NOMO-1 treated with dmso at 0.1 percent for 144 hours (cell line): ENCODE measurements at regions not wholly inside any gene's neighbourhood (a gene's known extent, or its start where the extent isn't known, plus 50 kb on each side); places are given as distances from the start of the nearest gene placed in this dataset.
"Not testable (repeated sequence)": the region's sequence is repeated elsewhere in the genome, so short reads cannot be mapped to it uniquely, and the experiment has no call there.

Source experiments
- DNase-seq: peaks from one replicate; lab custom pipeline; 2025; ENCODE audit not compliant: unreplicated experiment; lab: John Stamatoyannopoulos, UW

DNA sequence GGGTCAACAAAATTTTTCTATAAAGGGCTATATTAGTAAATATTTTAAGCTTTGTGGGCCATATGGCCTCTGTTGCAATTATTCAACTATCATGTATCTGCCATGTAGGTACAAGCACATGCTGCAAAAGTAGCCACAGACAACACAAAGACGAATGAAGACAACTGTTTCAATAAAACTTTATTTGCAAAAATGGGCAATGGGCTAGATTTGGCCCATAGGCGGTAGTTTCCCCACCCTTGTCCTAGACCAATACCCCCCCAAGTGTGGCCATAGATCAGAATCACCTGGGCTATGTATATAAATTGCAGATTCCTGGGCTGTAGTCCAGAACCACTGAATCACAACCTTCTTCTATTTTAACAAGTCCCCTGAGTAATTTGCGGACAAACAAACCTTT lies 331.0 kb upstream of the PSMD7 start:
- DNase-seq, result no peak

DNA sequence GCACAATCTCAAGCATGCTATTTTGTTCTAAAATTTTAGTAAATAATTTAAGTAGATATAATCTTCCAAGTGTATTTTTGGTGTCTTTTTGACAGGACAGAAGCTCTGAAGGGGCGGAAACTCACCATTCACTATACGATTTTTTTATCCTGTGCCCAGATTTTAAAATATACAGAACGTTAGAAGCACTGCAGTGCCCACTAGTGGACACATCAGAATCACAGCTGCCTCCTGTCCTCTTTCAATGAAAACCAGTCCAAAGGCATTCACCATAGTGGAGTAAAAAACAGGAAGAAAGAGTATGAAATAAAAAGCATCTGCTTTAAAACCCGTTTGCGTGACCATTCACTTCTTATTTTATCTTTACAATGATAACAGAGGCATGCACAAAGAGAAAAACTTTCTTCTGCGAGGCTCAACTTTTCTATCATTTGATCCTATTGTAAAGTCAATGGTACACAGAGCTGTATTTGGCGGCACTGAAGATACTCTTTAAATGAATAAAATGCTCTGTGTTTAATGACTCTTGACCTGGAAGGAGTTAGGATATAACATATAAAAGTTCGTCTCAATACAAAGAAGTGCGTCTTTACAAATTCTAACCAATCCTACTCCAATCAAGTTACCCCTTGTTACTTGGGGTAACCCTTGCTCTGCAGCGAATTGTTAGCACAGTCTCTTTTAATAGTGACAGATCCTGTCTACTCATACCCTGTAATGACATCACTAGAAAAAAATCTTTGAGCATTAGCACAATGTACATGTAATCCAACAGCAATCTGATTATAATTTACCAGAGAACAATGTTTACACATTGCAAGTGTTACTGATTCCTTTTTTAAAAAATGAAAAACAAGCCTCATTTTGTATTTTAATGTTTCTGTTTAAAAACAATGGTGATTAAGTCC lies 339.8 kb upstream of the PSMD7 start:
- DNase-seq, result peak; percentile 2

DNA sequence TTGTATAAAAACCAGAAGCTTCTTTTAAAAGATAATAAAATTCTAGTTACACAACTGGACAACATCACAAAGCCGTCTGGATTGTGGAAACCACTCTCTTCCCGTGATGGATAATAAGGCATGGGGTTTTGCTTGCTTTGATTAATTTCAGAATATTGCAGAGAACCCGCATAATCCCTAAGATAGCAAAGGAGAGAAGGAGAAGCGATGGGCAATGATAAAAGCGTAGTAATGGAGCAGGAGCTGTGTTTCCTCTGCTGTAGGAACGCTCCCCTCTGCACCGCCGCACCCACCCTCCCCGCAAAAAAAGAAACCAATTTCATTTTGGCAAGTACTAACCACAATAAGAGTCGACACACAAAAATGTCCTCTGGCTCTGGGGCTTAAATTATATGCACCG lies 340.9 kb upstream of the PSMD7 start:
- no peak for DNase-seq

DNA sequence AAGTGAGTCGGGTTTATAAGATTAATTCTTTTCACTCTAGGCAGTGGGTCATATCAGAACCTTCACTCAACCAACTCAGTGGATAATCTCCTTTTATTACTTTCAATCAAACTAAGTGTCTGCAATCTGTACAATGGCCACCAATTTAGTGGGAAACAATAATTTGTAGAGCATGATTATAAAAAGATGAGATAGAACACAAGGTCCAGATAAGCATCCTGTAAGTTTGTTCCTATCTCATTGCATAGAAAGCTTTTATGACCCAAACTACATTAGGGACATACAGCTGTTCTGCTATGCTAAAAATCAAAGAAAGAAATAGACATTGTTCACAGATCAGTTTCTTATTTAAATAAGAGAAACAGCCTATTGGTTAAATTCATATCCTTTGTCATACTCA lies 341.4 kb upstream of the PSMD7 start:
- DNase-seq, result no peak

DNA sequence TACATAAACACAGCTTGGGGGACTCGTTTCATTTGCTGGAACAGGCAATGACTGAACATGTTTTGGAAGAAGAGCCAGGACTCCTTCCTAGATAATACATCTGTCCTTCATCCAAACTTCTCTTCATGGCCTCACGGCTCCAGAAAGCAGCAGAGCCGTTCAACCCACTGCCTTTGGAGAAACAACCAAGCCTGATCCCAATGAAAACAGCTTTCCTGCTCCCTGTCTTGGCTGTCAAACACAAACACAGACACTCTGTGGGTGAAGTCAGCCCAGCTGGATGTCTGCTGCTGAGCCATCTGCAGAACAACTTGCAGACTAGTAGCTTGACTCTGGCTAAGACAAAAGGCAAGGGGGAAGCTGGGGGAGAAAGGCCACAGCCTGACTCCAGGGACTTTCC lies 345.1 kb upstream of the PSMD7 start:
- no peak for DNase-seq

DNA sequence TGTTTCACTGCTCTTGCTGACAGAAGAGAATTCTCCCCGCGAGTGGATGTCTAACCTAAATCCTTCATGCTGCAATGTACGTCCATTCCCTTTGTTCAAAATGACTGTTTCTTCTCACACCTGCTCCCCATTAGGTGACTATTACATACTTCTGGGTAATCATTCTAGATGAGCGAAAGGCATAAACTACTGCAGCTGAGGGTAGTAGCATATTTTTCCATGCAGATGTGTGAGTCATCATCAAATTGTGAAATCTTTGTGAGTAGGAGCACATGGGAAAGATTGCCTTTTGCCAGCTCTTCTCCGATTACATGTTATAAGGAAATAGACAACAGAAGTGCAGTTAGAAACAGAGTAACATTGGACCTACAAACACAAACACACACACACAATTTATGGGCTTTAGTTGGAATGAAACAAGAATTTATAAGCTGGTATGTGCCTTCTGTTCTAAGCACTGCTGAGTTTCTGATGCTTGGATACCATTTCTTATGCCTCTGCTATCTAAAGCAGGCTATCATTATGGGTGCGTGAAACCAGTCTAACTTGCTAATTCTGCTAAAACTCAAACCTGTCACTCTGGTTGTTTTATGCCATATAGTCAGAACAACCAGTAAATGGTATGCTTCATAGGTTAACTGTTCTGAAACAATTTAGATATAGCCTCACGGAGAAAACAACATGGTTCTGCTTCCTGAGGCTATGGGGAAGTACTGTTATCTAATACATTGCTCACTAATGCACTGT lies 346.9 kb upstream of the PSMD7 start:
- DNase-seq, result no peak

DNA sequence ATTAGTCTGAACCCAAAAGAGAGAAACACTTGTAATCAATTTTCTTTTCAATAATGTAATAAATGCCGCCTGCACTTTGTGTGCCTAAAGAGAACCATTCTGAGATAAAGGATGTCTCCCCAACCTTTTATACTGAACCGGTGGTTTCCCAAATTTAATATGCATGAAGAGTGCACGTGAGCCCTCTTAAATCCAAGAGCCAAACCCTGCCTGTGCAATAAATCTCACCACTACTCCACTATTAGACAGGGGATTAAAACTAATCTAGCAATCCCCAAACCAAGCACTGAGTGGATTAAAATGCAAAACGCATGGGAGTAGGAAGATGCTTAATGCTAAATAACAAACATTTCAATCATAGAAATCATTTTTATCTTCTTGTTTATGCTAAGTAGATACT lies 351.0 kb upstream of the PSMD7 start:
- DNase-seq, result no peak

DNA sequence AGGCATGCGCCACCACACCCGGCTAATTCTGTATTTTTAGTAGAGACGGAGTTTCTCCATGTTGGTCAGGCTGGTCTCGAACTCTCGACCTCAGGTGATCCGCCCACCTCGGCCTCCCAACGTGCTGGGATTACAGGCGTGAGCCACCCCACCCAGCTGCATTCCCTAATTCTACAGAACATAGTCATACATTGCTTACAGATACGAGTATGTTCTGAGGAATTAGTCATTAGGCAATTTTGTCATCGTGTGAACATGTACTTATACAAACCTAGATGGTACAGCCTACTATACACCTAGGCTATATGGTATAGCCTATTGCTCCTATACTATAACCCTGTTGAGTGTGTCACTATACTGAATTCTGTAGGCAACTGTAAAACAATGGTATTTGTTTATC lies 353.4 kb upstream of the PSMD7 start:
- not testable (repeated sequence) for DNase-seq

DNA sequence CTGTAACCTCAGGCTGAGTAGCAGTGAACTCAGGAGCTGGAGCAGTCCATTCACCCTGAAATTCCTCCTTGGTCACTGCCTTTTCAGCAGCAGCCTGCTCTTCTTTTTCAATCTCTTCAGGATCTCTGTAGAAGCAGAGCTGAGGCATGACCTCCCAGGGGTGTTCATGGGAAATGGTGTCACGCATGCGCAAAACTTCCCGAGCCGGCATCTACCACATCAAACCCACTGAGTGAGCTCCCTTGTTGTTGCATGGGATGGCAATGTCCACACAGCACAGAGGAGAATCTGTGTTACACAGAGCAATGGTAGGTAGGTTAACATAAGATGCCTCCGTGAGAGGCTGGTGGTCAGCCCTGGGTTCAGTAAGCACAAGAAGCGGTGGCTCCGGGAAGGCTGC lies 355.8 kb upstream of the PSMD7 start:
- DNase-seq, result not testable (repeated sequence)

DNA sequence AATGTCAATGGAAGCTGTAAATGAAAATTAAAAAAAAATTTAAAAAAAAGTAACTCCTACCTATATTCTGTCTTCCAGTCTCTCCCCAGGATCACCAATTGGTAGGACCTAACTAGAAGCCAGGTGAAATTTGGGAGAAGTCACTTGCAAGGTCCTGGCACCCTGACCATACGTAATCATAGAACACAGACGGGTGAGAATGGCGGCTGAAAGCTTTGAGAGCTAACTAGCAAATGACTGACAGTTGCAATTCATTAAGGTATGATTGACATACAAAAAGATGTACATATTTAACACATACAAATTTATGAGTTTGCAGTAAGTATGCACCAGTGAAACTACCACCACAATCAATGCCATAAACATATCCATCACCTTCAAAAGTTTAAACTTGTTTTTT lies 372.7 kb upstream of the PSMD7 start:
- no peak for DNase-seq

DNA sequence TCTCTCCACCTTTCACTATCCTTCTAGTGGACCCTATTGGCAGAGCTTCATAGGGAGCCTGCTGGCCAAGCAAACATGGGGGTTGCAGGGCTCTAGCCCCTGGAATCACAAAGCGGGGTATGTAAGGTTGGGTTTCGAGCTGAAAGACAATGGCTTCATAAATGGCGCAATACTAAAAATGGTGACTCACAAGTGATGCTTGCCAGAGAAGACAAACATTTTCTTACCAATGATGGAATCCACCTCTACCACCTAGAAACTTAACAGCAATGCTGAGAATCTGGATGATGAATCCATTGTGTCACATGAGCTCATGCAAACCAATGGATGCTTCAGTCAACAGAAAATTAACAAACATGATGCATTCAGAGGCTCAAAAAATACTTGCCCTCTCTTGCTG lies 375.3 kb upstream of the PSMD7 start:
- DNase-seq, result no peak

DNA sequence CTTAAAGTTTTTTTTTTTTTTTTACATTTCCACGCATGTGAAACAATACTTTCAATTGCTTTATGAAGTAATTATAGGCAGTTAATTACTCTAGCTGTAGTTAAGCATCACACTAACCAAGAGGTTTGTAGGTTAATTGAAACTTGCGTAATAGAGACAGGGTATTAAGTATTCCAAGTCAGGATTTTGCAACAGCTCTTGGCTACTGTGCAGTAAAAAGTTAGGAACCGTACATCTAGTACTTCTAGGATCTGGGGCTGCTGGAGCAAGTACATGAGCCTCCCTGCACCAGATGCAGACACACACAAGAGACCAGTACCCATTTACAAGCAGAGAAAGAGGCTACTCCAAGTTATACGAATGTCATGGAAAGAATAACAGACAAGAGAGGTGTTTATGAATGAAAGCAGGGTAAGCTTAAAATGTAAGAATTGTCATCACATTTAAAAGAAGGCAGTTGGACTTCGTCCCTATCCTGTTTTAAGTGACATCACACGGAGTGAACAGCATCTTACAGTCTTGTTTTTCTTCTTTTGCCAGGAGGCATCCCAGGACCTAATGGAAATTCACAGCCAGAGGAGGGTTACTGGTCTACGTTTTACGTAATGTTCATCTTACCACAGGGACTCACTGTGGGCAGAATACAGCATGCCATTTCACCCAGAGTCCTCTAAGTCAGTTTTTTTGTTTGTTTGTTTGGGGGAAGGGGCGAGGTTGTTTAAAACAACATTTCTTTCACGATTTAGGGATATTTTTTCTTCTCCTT lies 379.6 kb upstream of the PSMD7 start:
- no peak for DNase-seq

DNA sequence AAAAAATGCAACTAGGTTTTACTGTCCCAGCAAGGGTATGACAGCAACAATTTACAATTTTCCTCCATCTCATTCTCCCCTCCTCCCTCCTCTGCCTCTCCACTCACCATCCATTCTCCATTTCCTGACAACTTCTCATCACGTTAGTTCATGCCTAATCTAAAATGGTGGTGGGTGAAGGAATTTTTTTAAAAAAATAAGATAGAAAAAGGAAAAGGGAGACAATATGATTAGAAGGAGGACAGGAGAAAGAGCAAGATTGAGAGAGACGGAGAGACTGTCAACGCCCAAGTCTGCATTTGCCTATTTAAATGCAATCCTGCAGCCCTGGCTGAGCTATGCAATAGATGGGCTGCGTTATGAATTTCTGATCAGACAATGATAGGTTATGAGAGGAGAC lies 380.7 kb upstream of the PSMD7 start:
- no peak for DNase-seq

DNA sequence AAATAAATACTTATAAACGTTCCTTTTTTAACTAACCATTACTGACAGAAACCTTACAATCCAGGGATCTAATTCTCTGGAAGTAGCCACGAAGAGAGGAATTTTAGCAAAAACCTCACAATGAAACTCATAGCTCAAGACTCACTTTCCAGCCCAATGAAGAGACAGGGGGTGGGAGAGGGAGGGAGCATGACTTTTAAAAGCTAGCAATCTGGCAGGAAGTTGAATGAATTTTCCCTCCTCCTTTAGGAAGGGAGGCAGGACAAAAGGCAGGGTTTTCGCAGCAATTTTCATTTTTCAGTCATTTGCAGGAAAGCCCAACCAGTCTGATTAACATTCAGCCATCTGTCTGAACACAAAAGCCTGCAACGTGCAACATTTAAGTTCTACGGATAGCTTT lies 381.5 kb upstream of the PSMD7 start:
- no peak for DNase-seq

DNA sequence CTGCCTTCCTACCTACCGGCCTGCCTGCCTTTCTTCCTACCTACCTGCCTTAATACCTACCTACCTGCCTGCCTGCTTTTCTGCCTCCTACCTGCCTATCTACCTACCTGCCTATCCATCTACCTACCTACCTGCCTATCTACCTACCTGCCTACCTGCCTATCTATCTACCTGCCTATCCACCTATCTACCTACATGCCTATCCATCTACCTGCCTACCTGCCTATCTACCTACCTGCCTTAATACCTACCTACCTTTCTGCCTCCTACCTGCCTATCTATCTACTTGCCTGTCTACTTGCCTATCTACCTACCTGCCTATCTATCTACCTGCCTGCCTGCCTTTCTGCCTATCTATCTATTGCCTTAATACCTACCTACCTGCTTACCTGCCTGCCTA lies 383.8 kb upstream of the PSMD7 start:
- no peak for DNase-seq

DNA sequence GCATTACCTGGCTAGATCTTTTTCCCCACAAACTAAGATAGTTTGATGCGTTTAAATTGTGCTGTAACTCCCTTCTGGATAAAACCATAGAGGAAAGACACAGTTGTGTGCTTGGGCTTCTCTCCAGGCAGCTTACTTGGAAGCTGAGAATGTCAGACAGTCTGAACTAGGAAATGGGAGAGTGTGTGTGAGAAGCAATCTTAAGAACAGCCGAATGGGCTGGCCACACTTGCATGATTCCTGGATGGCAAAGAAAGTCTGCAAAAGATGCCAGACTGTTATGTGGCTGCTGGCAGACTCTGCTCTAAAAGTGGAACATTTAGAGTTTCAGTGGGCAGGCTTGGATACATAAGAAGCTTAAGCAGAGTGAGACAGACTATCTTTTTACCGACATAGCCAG lies 384.3 kb upstream of the PSMD7 start:
- DNase-seq, result no peak

DNA sequence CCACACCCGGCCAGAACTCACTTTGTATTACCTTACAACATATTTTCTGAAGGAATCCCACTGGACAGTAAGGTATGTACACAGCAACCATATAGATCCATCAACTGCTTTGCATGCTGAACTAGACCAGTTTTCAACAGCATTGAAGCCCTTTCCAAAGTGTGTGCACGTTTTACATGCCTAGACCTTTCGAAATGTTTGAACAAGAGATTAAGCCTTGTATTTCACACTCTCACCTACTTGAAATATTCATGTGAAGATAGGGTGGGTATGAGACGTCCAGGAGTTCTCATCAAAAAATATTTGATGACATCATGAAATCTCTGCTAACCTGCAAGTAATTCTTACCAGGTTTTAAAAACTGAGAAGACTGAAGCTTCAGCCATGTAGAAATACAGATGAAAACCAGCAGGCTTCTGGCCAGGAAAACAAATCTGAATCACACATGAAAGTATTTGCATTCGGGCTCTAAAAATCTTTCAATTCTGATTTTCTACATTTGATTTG lies 387.0 kb upstream of the PSMD7 start:
- DNase-seq, result no peak

DNA sequence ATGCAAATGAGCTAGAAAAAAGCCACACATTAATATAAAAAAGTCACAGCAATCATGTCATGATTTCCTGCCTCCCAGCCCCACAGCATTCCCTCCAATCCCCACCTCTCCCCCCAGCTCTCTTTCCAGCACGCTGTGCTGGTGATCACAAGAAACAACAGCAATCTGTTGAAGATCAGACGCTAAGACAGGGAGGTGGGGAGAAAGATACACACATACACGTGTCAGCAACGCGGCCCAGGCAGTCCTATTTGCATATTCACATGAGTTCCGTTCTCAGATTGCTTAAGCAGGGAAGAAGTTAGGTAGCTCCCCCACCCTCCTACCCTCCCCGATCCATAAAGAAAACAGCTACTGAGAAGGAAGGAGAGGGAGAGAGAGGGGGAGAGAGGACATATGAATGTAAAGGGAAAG lies 405.5 kb upstream of the PSMD7 start:
- no peak for DNase-seq

DNA sequence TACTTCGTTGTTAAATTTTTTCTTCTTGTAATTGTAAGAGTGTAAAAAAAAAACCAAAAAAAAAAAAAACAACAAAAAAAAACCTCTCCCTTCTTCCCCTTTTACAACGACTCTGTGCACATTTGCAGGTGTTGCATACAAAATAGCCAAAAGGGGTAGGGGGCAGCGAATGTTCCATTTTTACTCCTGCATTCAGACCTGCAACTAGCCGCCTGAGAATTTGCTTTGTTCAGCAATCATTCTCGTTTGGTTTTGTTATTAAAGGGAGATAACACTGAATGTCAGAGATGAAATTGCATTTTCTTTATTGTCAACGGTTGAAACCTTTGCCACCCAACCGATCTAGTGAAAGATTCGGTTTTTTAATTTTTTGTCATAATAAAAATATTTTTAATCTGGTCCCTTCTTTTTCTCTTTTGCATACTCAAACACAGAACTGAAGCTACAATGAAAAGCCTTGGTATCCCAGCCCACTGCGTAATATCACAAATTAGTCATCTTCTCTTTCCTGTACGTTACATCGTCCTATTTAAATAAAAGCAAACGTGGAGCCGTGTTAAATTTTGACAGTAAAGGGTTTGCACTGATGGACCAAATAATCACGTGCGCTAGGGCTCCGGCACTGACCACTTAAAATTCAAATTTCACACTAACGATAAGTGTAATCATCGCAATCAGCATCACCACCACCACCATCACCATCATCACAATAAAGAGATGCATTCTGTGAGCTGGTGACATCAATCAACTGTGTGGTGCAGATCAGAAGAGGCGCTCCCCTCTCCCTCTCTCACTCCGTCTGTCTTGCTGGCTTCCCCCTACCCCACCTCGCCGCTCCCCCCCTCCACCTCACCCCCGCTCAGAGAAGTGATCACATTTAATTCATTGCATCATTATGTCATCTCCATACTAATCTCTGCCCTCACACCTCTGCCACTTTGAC lies 406.2 kb upstream of the PSMD7 start:
- no peak for DNase-seq

DNA sequence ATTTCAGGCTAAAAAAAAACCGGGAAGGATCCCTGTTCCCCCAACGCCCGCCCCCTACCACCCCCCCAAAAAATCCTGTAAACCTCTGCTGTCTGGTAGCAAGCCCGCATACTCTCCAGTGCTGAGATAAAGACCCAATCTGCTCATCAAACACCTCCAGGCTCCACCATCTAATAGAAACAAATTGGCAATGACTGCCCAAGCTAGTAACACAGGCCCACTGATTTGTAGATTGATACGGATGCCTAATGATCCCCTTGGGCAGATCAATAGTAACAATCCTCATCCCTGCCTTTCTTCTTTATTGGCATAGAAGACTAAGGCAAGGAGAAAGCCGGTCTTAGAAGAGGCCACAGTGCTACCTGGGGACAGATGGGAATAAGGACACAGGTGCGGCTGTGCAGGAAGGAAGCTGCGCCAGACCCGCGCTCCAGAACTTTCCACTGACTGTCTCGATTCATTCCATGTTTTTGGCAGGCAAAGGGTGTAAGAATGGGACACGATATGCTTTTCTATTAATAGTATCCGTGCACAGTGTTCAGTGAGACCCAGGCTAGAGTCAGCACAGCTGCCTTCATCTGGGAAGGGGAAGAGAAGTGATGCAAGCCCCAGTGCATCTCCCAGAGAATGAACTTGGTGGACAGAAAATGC lies 407.6 kb upstream of the PSMD7 start:
- DNase-seq, result no peak
